HepG2 (cell line): ENCODE measurements at regions not wholly inside any gene's neighbourhood (a gene's known extent, or its start where the extent isn't known, plus 50 kb on each side); places are given as distances from the start of the nearest gene placed in this dataset.

Experiments
- ATAC-seq: fragments of 200-7000 bp; cut with Tn5 transposase; 3 replicates; pipeline ENCODE4 v1.9.1; 2020; ENCODE audit warnings: mild to moderate bottlenecking, moderate library complexity
- BruUV-seq: library from RNA; stranded (reverse); fragments of 400-500 nt; replicated peaks from 2 replicates; lab custom pipeline; 2021; lab: Mats Ljungman, UMichigan
- CTCF ChIA-PET: fragments of 300-600 bp; formaldehyde crosslinking; extraction: SDS; loops from one replicate; lab custom pipeline; 2021; ENCODE audit warnings: low total read pairs, inconsistent platforms, low intra/inter-chr PET ratio; lab: Yijun Ruan, JAX
- POLR2A ChIA-PET: fragments of 350-600 bp; sonication (Branson Sonifier 250); formaldehyde crosslinking; loops from one replicate; lab custom pipeline; 2020; ENCODE audit warnings: antibody characterized with exemption, inconsistent platforms; lab: Yijun Ruan, JAX
- DNase-seq: peaks from one replicate; pipeline ENCODE4 v3.0.0-alpha.2; 2015; ENCODE audit warnings: low spot score
- FAIRE-seq: peaks from 3 replicates; lab custom pipeline; 2011; peaks lifted over from hg19 to GRCh38; lab: Jason Lieb, UNC
- H2AFZ ChIP-seq: one replicate; pipeline ENCODE4 v1.6.1; 2011; ENCODE audit warnings: low read length, inconsistent platforms
- H3K27ac ChIP-seq: fragments of 300-600 bp; 3 replicates; pipeline ENCODE4 v1.8.0; 2011; ENCODE audit warnings: mixed run types, mild to moderate bottlenecking, mixed read lengths, low read length, inconsistent platforms; ENCODE audit not compliant: insufficient read depth; ENCODE audit errors: extremely low read length
- H3K27me3 ChIP-seq, 2 experiments: fragments of 200-600 bp in 1 of 2; 2 replicates in 1 of 2; 3 replicates in 1 of 2; pipeline versions ENCODE4 v1.6.0 to v1.8.0; 2011; ENCODE audit warnings: low read length in 2 of 2, mild to moderate bottlenecking in 2 of 2, moderate library complexity in 2 of 2, inconsistent platforms in 1 of 2; ENCODE audit not compliant: insufficient read depth in 2 of 2, control insufficient read depth in 1 of 2
- H3K36me3 ChIP-seq, 2 experiments: fragments of 200-600 bp in 1 of 2; replicated peaks in 1 of 2; 2 replicates in 1 of 2; 3 replicates in 1 of 2; pipeline versions ENCODE4 v1.5.1 to v1.8.0; 2011; ENCODE audit warnings: low read length in 2 of 2, inconsistent platforms in 1 of 2; ENCODE audit not compliant: insufficient read depth in 2 of 2, control insufficient read depth in 1 of 2
- H3K4me1 ChIP-seq: 2 replicates; pipeline ENCODE4 v1.5.1; 2012; ENCODE audit warnings: low read length, inconsistent platforms; ENCODE audit not compliant: insufficient read depth
- H3K4me2 ChIP-seq: 2 replicates; pipeline ENCODE4 v1.6.0; 2011; ENCODE audit warnings: low read depth, low read length, inconsistent platforms
- H3K4me3 ChIP-seq, 3 experiments: fragments of 200-600 bp in 1 of 3; sonication (generic), shearing (Covaris generic) in 1 of 3; replicated peaks in 1 of 3; 2 replicates each; pipeline ENCODE4 v1.5.1; 2011 to 2016; ENCODE audit warnings: low read length in 3 of 3, inconsistent platforms in 2 of 3, low read depth in 2 of 3, mild to moderate bottlenecking in 2 of 3, control low read depth in 1 of 3, mixed read lengths in 1 of 3; ENCODE audit not compliant: insufficient read depth in 1 of 3
- H3K79me2 ChIP-seq: one replicate; pipeline ENCODE4 v1.6.1; 2011; ENCODE audit warnings: low read length, inconsistent platforms; ENCODE audit not compliant: insufficient read depth
- H3K9ac ChIP-seq: 2 replicates; pipeline ENCODE4 v1.6.0; 2011; ENCODE audit warnings: mild to moderate bottlenecking, low read depth, low read length, inconsistent platforms; ENCODE audit not compliant: insufficient read depth
- H3K9me3 ChIP-seq: 2 replicates; pipeline ENCODE4 v1.5.1; 2012; ENCODE audit warnings: mild to moderate bottlenecking, low read length
- H4K20me1 ChIP-seq: 2 replicates; pipeline ENCODE4 v1.6.0; 2011; ENCODE audit warnings: inconsistent platforms, mild to moderate bottlenecking, low read length, moderate library complexity; ENCODE audit not compliant: insufficient read depth
- ARNT ChIP-seq: fragments of 450-650 bp; IDR thresholded peaks from 2 replicates; pipeline ENCODE4 v1.6.1; 2017
- ATF4 ChIP-seq, 2 experiments: fragments of 450-650 bp in 1 of 2; sonication (generic) in 1 of 2; formaldehyde crosslinking; IDR thresholded peaks; 2 replicates each; pipeline versions ENCODE4 v1.5.0 to v1.8.0; 2020 to 2022; ENCODE audit warnings: mild to moderate bottlenecking in 1 of 2, missing genetic modification reagents in 1 of 2
- DR1 ChIP-seq: sonication (generic); formaldehyde crosslinking; IDR thresholded peaks from 2 replicates; pipeline ENCODE4 v1.8.0; 2021; ENCODE audit warnings: mild to moderate bottlenecking, missing genetic modification reagents, inconsistent platforms
- GABPA ChIP-seq, 2 experiments: IDR thresholded peaks; 2 replicates each; pipeline ENCODE4 v1.6.1; 2011 to 2016; ENCODE audit warnings: low read depth in 2 of 2, low read length in 1 of 2, missing biosample characterization in 1 of 2, missing genetic modification characterization in 1 of 2
- GFI1 ChIP-seq: sonication (generic); formaldehyde crosslinking; IDR thresholded peaks from 2 replicates; pipeline ENCODE4 v1.5.0; 2020; ENCODE audit warnings: missing genetic modification reagents, mild to moderate bottlenecking, borderline replicate concordance
- KAT7 ChIP-seq: IDR thresholded peaks from 2 replicates; pipeline ENCODE4 v1.6.1; 2018; ENCODE audit warnings: borderline replicate concordance, missing compliant biosample characterization
- KLF16 ChIP-seq, 2 experiments: sonication (generic) in 1 of 2; formaldehyde crosslinking in 1 of 2; IDR thresholded peaks; 2 replicates each; pipeline versions ENCODE4 v1.6.1 to v1.8.0; 2016 to 2023; ENCODE audit warnings: missing genetic modification reagents in 2 of 2, missing compliant biosample characterization in 1 of 2
- MAF1 ChIP-seq: sonication (generic); formaldehyde crosslinking; IDR thresholded peaks from 2 replicates; pipeline ENCODE4 v1.5.0; 2020; ENCODE audit warnings: missing genetic modification reagents, borderline replicate concordance
- NFE2 ChIP-seq: sonication (generic); formaldehyde crosslinking; IDR thresholded peaks from 2 replicates; pipeline ENCODE4 v1.4.0; 2020; ENCODE audit warnings: missing genetic modification reagents
- RAD51 ChIP-seq: fragments of 450-650 bp; IDR thresholded peaks from 2 replicates; pipeline ENCODE4 v1.6.1; 2016; ENCODE audit warnings: borderline replicate concordance
- ZNF234 ChIP-seq: sonication (generic); formaldehyde crosslinking; conservative IDR thresholded peaks from 2 replicates; pipeline ENCODE4 v1.5.1; 2020; ENCODE audit warnings: mild to moderate bottlenecking, missing genetic modification reagents
- ZNF253 ChIP-seq: sonication (generic); formaldehyde crosslinking; IDR thresholded peaks from 2 replicates; pipeline ENCODE4 v1.8.0; 2022; ENCODE audit warnings: mild to moderate bottlenecking, missing genetic modification reagents, borderline replicate concordance
- ZNF816 ChIP-seq: sonication (generic); formaldehyde crosslinking; IDR thresholded peaks from 2 replicates; pipeline ENCODE4 v1.8.0; 2022; ENCODE audit warnings: missing genetic modification reagents, mild to moderate bottlenecking, borderline replicate concordance
- WGBS: methylation state at CpG from one replicate; pipeline ENCODE4 v1.1.6; 2017; ENCODE audit warnings: low lambda C conversion rate; 5-methylcytosine and 5-hydroxymethylcytosine counted together
- in situ Hi-C: cut with HindIII; loops from 2 replicates; pipeline ENCODE4 v1.10.0; 2017; ENCODE audit warnings: low pct_unique_long_range_greater_than_20kb; ENCODE audit not compliant: extremely low pct_ligation_motif_present
- intact Hi-C: fragments of 100-400 bp; cut with micrococcal nuclease; formaldehyde crosslinking; loops from one replicate; pipeline ENCODE4 v1.10.0; 2022; ENCODE audit not compliant: unreplicated experiment
- TF ChIP-seq, protein P1 (sequence below): IDR thresholded peaks from 2 replicates; pipeline ENCODE4 v1.6.1; 2016; ENCODE audit warnings: low read depth, missing genetic modification reagents, missing compliant biosample characterization

DNA sequence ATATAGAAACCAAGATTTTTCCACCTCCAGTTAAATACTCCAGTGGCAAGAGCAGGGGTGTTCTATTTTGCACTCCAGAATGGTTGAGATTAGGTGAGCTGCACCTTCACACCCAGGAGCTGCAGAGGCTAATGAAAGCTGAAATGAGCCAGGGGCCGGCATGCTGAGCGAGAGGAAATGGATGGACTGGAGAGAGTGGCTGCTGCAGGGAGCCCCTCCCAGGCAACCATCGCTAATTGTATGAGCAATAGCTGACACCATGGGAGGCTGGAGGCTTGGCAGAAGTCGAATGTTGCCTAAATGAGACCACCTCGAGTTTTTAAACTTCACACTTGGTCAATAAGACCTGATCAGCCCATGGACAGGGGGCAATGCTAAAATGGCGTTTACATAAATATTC lies 301.8 kb upstream of the TMPO start:
- no peak overlapping the region for H3K9ac ChIP-seq
- TF ChIP-seq ZNF816 (CRISPR knock-in tag) = no peak
- no peak for TF ChIP-seq NFE2 (CRISPR knock-in tag)
- TF ChIP-seq ARNT = no peak
- POLR2A ChIA-PET = no interaction called here
- H3K36me3 ChIP-seq = no peaks in the 10 kb centered on the region
- no peak for DNase-seq
- H3K27ac ChIP-seq = no peak overlapping the region
- H3K4me2 ChIP-seq = no peak overlapping the region
- no peaks in the 10 kb centered on the region for H3K9me3 ChIP-seq
- H3K4me3 ChIP-seq = no peak overlapping the region
- no peaks in the 10 kb centered on the region for H3K27me3 ChIP-seq
- 33% methylated on average over 6 of the region's 6 CpGs for WGBS
- CTCF ChIA-PET = no interaction called here
- H2AFZ ChIP-seq = no peak overlapping the region
- BruUV-seq = no TSS peak
- H4K20me1 ChIP-seq = no peaks in the 10 kb centered on the region
- ATAC-seq = no peak
- intact Hi-C loops = no loop called here
- H3K79me2 ChIP-seq = no peaks in the 10 kb centered on the region
- in situ Hi-C loops = no loop called here
- H3K4me1 ChIP-seq = no peaks in the 10 kb centered on the region
- no peak for FAIRE-seq

DNA sequence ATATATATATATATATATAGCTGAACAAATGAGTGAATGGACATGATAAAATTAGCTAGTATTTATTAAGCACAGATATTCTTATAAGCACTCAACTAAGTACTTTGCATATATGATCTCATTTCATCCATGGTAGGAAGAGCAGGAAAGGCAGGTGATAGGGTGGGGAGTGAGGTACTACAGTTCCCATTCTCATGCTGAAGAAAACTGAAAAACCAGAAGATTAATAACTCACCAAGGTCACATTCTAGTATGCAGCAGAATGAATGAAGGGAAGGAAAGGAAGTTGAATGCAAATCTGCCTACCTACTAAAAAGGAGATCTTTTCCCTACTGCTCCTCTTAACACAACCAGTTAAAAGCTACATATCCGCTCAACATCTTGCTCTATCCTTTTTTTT lies 298.1 kb upstream of the TMPO start:
- Histone ChIP-seq H3K36me3 (no peaks in the 10 kb centered on the region), H3K27me3 (no peaks in the 10 kb centered on the region), H3K27ac (no peak overlapping the region), H3K4me3 (no peak overlapping the region), H3K9me3 (no peaks in the 10 kb centered on the region), H3K4me2 (no peak overlapping the region), H4K20me1 (no peaks in the 10 kb centered on the region), H3K9ac (no peak overlapping the region), H3K79me2 (no peaks in the 10 kb centered on the region), H2AFZ (no peak overlapping the region), H3K4me1 (no peaks in the 10 kb centered on the region)
- no TSS peak for BruUV-seq
- intact Hi-C loops = no loop called here
- no peak for FAIRE-seq
- in situ Hi-C loops = no loop called here
- WGBS = 70% methylated on average over 1 of the region's 1 CpG
- no peak for ATAC-seq
- ChIA-PET CTCF (no interaction called here), POLR2A (no interaction called here)
- DNase-seq = no peak
- no peak for TF ChIP-seq GFI1 (CRISPR knock-in tag)
- TF ChIP-seq KLF16 (CRISPR knock-in tag; IDR thresholded peaks at IDR 0.05) = no peak
- TF ChIP-seq RAD51 = no peak
- no peak for TF ChIP-seq DR1 (CRISPR knock-in tag)
- no peak for TF ChIP-seq MAF1 (CRISPR knock-in tag)
- no peak for TF ChIP-seq ZNF253 (CRISPR knock-in tag)
- no peak for TF ChIP-seq ATF4 (CRISPR knock-in tag; IDR thresholded peaks at IDR 0.05)
- no peak for TF ChIP-seq KAT7 (CRISPR knock-in tag)
- TF ChIP-seq GABPA (IDR thresholded peaks at IDR 0.05; ENCODE audit: low read depth, low read length) = no peak
- no peak for TF ChIP-seq GABPA (CRISPR knock-in tag; IDR thresholded peaks at IDR 0.05; ENCODE audit: low read depth)
- no peak for TF ChIP-seq ZNF234
- TF ChIP-seq, protein P1, sequence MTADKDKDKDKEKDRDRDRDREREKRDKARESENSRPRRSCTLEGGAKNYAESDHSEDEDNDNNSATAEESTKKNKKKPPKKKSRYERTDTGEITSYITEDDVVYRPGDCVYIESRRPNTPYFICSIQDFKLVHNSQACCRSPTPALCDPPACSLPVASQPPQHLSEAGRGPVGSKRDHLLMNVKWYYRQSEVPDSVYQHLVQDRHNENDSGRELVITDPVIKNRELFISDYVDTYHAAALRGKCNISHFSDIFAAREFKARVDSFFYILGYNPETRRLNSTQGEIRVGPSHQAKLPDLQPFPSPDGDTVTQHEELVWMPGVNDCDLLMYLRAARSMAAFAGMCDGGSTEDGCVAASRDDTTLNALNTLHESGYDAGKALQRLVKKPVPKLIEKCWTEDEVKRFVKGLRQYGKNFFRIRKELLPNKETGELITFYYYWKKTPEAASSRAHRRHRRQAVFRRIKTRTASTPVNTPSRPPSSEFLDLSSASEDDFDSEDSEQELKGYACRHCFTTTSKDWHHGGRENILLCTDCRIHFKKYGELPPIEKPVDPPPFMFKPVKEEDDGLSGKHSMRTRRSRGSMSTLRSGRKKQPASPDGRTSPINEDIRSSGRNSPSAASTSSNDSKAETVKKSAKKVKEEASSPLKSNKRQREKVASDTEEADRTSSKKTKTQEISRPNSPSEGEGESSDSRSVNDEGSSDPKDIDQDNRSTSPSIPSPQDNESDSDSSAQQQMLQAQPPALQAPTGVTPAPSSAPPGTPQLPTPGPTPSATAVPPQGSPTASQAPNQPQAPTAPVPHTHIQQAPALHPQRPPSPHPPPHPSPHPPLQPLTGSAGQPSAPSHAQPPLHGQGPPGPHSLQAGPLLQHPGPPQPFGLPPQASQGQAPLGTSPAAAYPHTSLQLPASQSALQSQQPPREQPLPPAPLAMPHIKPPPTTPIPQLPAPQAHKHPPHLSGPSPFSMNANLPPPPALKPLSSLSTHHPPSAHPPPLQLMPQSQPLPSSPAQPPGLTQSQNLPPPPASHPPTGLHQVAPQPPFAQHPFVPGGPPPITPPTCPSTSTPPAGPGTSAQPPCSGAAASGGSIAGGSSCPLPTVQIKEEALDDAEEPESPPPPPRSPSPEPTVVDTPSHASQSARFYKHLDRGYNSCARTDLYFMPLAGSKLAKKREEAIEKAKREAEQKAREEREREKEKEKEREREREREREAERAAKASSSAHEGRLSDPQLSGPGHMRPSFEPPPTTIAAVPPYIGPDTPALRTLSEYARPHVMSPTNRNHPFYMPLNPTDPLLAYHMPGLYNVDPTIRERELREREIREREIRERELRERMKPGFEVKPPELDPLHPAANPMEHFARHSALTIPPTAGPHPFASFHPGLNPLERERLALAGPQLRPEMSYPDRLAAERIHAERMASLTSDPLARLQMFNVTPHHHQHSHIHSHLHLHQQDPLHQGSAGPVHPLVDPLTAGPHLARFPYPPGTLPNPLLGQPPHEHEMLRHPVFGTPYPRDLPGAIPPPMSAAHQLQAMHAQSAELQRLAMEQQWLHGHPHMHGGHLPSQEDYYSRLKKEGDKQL (CRISPR knock-in tag) = no peak
